HepG2 (cell line): ENCODE measurements at regions not wholly inside any gene's neighbourhood (a gene's known extent, or its start where the extent isn't known, plus 50 kb on each side); places are given as distances from the start of the nearest gene placed in this dataset.

Experiments used
- ATAC-seq: fragments of 200-7000 bp; cut with Tn5 transposase; 3 replicates; pipeline ENCODE4 v1.9.1; 2020; ENCODE audit warnings: mild to moderate bottlenecking, moderate library complexity
- BruUV-seq: library from RNA; stranded (reverse); fragments of 400-500 nt; replicated peaks from 2 replicates; lab custom pipeline; 2021; lab: Mats Ljungman, UMichigan
- CTCF ChIA-PET: fragments of 300-600 bp; formaldehyde crosslinking; extraction: SDS; loops from one replicate; lab custom pipeline; 2021; ENCODE audit warnings: low total read pairs, inconsistent platforms, low intra/inter-chr PET ratio; lab: Yijun Ruan, JAX
- POLR2A ChIA-PET: fragments of 350-600 bp; sonication (Branson Sonifier 250); formaldehyde crosslinking; loops from one replicate; lab custom pipeline; 2020; ENCODE audit warnings: antibody characterized with exemption, inconsistent platforms; lab: Yijun Ruan, JAX
- DNase-seq: peaks from one replicate; pipeline ENCODE4 v3.0.0-alpha.2; 2015; ENCODE audit warnings: low spot score
- FAIRE-seq: peaks from 3 replicates; lab custom pipeline; 2011; peaks lifted over from hg19 to GRCh38; lab: Jason Lieb, UNC
- H2AFZ ChIP-seq: one replicate; pipeline ENCODE4 v1.6.1; 2011; ENCODE audit warnings: low read length, inconsistent platforms
- H3K27ac ChIP-seq: fragments of 300-600 bp; 3 replicates; pipeline ENCODE4 v1.8.0; 2011; ENCODE audit warnings: mixed run types, mild to moderate bottlenecking, mixed read lengths, low read length, inconsistent platforms; ENCODE audit not compliant: insufficient read depth; ENCODE audit errors: extremely low read length
- H3K27me3 ChIP-seq, 2 experiments: fragments of 200-600 bp in 1 of 2; 2 replicates in 1 of 2; 3 replicates in 1 of 2; pipeline versions ENCODE4 v1.6.0 to v1.8.0; 2011; ENCODE audit warnings: low read length in 2 of 2, mild to moderate bottlenecking in 2 of 2, moderate library complexity in 2 of 2, inconsistent platforms in 1 of 2; ENCODE audit not compliant: insufficient read depth in 2 of 2, control insufficient read depth in 1 of 2
- H3K36me3 ChIP-seq, 2 experiments: fragments of 200-600 bp in 1 of 2; replicated peaks in 1 of 2; 2 replicates in 1 of 2; 3 replicates in 1 of 2; pipeline versions ENCODE4 v1.5.1 to v1.8.0; 2011; ENCODE audit warnings: low read length in 2 of 2, inconsistent platforms in 1 of 2; ENCODE audit not compliant: insufficient read depth in 2 of 2, control insufficient read depth in 1 of 2
- H3K4me1 ChIP-seq: 2 replicates; pipeline ENCODE4 v1.5.1; 2012; ENCODE audit warnings: low read length, inconsistent platforms; ENCODE audit not compliant: insufficient read depth
- H3K4me2 ChIP-seq: 2 replicates; pipeline ENCODE4 v1.6.0; 2011; ENCODE audit warnings: low read depth, low read length, inconsistent platforms
- H3K4me3 ChIP-seq, 3 experiments: fragments of 200-600 bp in 1 of 3; sonication (generic), shearing (Covaris generic) in 1 of 3; replicated peaks in 1 of 3; 2 replicates each; pipeline ENCODE4 v1.5.1; 2011 to 2016; ENCODE audit warnings: low read length in 3 of 3, inconsistent platforms in 2 of 3, low read depth in 2 of 3, mild to moderate bottlenecking in 2 of 3, control low read depth in 1 of 3, mixed read lengths in 1 of 3; ENCODE audit not compliant: insufficient read depth in 1 of 3
- H3K79me2 ChIP-seq: one replicate; pipeline ENCODE4 v1.6.1; 2011; ENCODE audit warnings: low read length, inconsistent platforms; ENCODE audit not compliant: insufficient read depth
- H3K9ac ChIP-seq: 2 replicates; pipeline ENCODE4 v1.6.0; 2011; ENCODE audit warnings: mild to moderate bottlenecking, low read depth, low read length, inconsistent platforms; ENCODE audit not compliant: insufficient read depth
- H3K9me3 ChIP-seq: 2 replicates; pipeline ENCODE4 v1.5.1; 2012; ENCODE audit warnings: mild to moderate bottlenecking, low read length
- H4K20me1 ChIP-seq: 2 replicates; pipeline ENCODE4 v1.6.0; 2011; ENCODE audit warnings: inconsistent platforms, mild to moderate bottlenecking, low read length, moderate library complexity; ENCODE audit not compliant: insufficient read depth
- ARNT2 ChIP-seq: sonication (generic); formaldehyde crosslinking; IDR thresholded peaks from 2 replicates; pipeline ENCODE4 v1.8.0; 2022; ENCODE audit warnings: mild to moderate bottlenecking, low read depth, missing genetic modification reagents, moderate library complexity
- ETV6 ChIP-seq: sonication (generic); formaldehyde crosslinking; conservative IDR thresholded peaks from 2 replicates; pipeline ENCODE4 v1.4.0; 2020; ENCODE audit warnings: missing genetic modification reagents
- HCFC1 ChIP-seq: fragments of 150-350 bp; IDR thresholded peaks from 2 replicates; pipeline ENCODE4 v1.6.1; 2014; ENCODE audit warnings: low read depth, low read length
- MEIS2 ChIP-seq: sonication (generic); formaldehyde crosslinking; IDR thresholded peaks from 2 replicates; pipeline ENCODE4 v1.9.0; 2021; ENCODE audit warnings: mild to moderate bottlenecking, missing genetic modification reagents
- MTERF4 ChIP-seq: sonication (generic); formaldehyde crosslinking; IDR thresholded peaks from 2 replicates; pipeline ENCODE4 v1.8.0; 2023; ENCODE audit warnings: mild to moderate bottlenecking, missing genetic modification reagents
- NFE2 ChIP-seq: sonication (generic); formaldehyde crosslinking; IDR thresholded peaks from 2 replicates; pipeline ENCODE4 v1.4.0; 2020; ENCODE audit warnings: missing genetic modification reagents
- NFKB2 ChIP-seq: sonication (generic); formaldehyde crosslinking; IDR thresholded peaks from 2 replicates; pipeline ENCODE4 v1.4.0; 2020; ENCODE audit warnings: missing genetic modification reagents, borderline replicate concordance
- NFYC ChIP-seq: IDR thresholded peaks from 2 replicates; pipeline ENCODE4 v1.6.1; 2016; ENCODE audit warnings: missing genetic modification reagents, missing compliant biosample characterization
- PLSCR1 ChIP-seq: sonication (generic); formaldehyde crosslinking; IDR thresholded peaks from 2 replicates; pipeline ENCODE4 v1.5.0; 2020; ENCODE audit warnings: missing genetic modification reagents, mild to moderate bottlenecking, borderline replicate concordance
- POLR2A ChIP-seq, 2 experiments: IDR thresholded peaks; 2 replicates each; pipeline ENCODE4 v1.6.1; 2011; ENCODE audit warnings: low read depth in 2 of 2, low read length in 2 of 2, mild to moderate bottlenecking in 1 of 2, moderate library complexity in 1 of 2; ENCODE audit not compliant: insufficient read depth in 1 of 2
- PREB ChIP-seq: sonication (generic); formaldehyde crosslinking; IDR thresholded peaks from 2 replicates; pipeline ENCODE4 v1.4.0; 2020; ENCODE audit warnings: missing genetic modification reagents
- SALL2 ChIP-seq: sonication (generic); formaldehyde crosslinking; IDR thresholded peaks from 2 replicates; pipeline ENCODE4 v1.8.1; 2023; ENCODE audit warnings: mild to moderate bottlenecking, missing genetic modification reagents, inconsistent platforms
- THYN1 ChIP-seq: sonication (generic); formaldehyde crosslinking; IDR thresholded peaks from 2 replicates; pipeline ENCODE4 v1.8.1; 2023; ENCODE audit warnings: low read depth, mild to moderate bottlenecking, moderate library complexity, missing genetic modification reagents, borderline replicate concordance
- WIZ ChIP-seq: sonication (generic); formaldehyde crosslinking; IDR thresholded peaks from 2 replicates; pipeline ENCODE4 v1.5.1; 2020; ENCODE audit warnings: mild to moderate bottlenecking, missing genetic modification reagents
- ZFAT ChIP-seq: sonication (generic); formaldehyde crosslinking; conservative IDR thresholded peaks from 2 replicates; pipeline ENCODE4 v1.8.1; 2023; ENCODE audit warnings: missing genetic modification reagents, inconsistent platforms
- ZNF101 ChIP-seq: sonication (generic); formaldehyde crosslinking; IDR thresholded peaks from 2 replicates; pipeline ENCODE4 v1.4.0; 2020; ENCODE audit warnings: mild to moderate bottlenecking, low read depth, missing genetic modification reagents, borderline replicate concordance
- ZNF124 ChIP-seq: sonication (generic); formaldehyde crosslinking; IDR thresholded peaks from 2 replicates; pipeline ENCODE4 v1.4.0; 2020; ENCODE audit warnings: missing genetic modification reagents
- ZNF225 ChIP-seq: sonication (generic); formaldehyde crosslinking; IDR thresholded peaks from 2 replicates; pipeline ENCODE4 v1.4.0; 2020; ENCODE audit warnings: mild to moderate bottlenecking, missing genetic modification reagents
- ZNF597 ChIP-seq: sonication (generic); formaldehyde crosslinking; IDR thresholded peaks from 2 replicates; pipeline ENCODE4 v1.5.0; 2020; ENCODE audit warnings: missing genetic modification reagents
- ZNF75D ChIP-seq: sonication (generic); formaldehyde crosslinking; IDR thresholded peaks from 2 replicates; pipeline ENCODE4 v1.8.1; 2023; ENCODE audit warnings: missing genetic modification reagents, mild to moderate bottlenecking, borderline replicate concordance
- WGBS: methylation state at CpG from one replicate; pipeline ENCODE4 v1.1.6; 2017; ENCODE audit warnings: low lambda C conversion rate; 5-methylcytosine and 5-hydroxymethylcytosine counted together
- in situ Hi-C: cut with HindIII; loops from 2 replicates; pipeline ENCODE4 v1.10.0; 2017; ENCODE audit warnings: low pct_unique_long_range_greater_than_20kb; ENCODE audit not compliant: extremely low pct_ligation_motif_present
- intact Hi-C: fragments of 100-400 bp; cut with micrococcal nuclease; formaldehyde crosslinking; loops from one replicate; pipeline ENCODE4 v1.10.0; 2022; ENCODE audit not compliant: unreplicated experiment

GRCh38 chr6:67221226-67221625 is 1413.9 kb upstream of the ADGRB3 start (continued):
- TF ChIP-seq ZNF75D (CRISPR knock-in tag) (no peak), THYN1 (CRISPR knock-in tag) (no peak), NFYC (CRISPR knock-in tag) (no peak)

- FAIRE-seq (no peak), ATAC-seq (no peak), DNase-seq (no peak)
- ChIA-PET CTCF (no interaction called here), POLR2A (no interaction called here)
- Histone ChIP-seq H3K4me2 (no peak overlapping the region), H3K27ac (no peak overlapping the region), H4K20me1 (no peaks in the 10 kb centered on the region), H3K79me2 (no peaks in the 10 kb centered on the region), H2AFZ (no peak overlapping the region), H3K36me3 (no peaks in the 10 kb centered on the region), H3K9me3 (no peaks in the 10 kb centered on the region), H3K4me3 (no peak overlapping the region), H3K9ac (no peak overlapping the region), H3K4me1 (no peaks in the 10 kb centered on the region), H3K27me3 (no peaks in the 10 kb centered on the region; a peak in 1 of 5 replicates)
- intact Hi-C loops (no loop called here), in situ Hi-C loops (no loop called here)
- WGBS, result 36% methylated on average over 2 of the region's 2 CpGs
- BruUV-seq, result no TSS peak
- TF ChIP-seq ZNF597 (CRISPR knock-in tag), result no peak
- no peak for TF ChIP-seq MTERF4 (CRISPR knock-in tag)
- TF ChIP-seq ZNF101 (CRISPR knock-in tag), result no peak
- TF ChIP-seq SALL2 (CRISPR knock-in tag), result no peak
- no peak for TF ChIP-seq ZNF225 (CRISPR knock-in tag)
- no peak for TF ChIP-seq ZNF124 (CRISPR knock-in tag)
- no peak for TF ChIP-seq NFKB2 (CRISPR knock-in tag)
- no peak for TF ChIP-seq HCFC1
- TF ChIP-seq WIZ (CRISPR knock-in tag), result no peak
- no peak for TF ChIP-seq NFE2 (CRISPR knock-in tag)
- TF ChIP-seq ZFAT (CRISPR knock-in tag), result no peak
- no peak for TF ChIP-seq MEIS2
- TF ChIP-seq PREB (CRISPR knock-in tag), result no peak
- no peak for TF ChIP-seq ARNT2
- TF ChIP-seq POLR2A (IDR thresholded peaks at IDR 0.05; ENCODE audit: insufficient read depth in 1 of 2, low read depth in 2 of 2, low read length in 2 of 2), result no peak
- TF ChIP-seq ETV6 (CRISPR knock-in tag), result no peak
- TF ChIP-seq PLSCR1 (CRISPR knock-in tag), result no peak
Measured at GRCh38 chr6:67219346-67219745, 1415.7 kb upstream of the ADGRB3 start.
